ENCODE measurements at regions not wholly inside any gene's neighbourhood (a gene's known extent, or its start where the extent isn't known, plus 50 kb on each side); places are given as distances from the start of the nearest gene placed in this dataset.

GRCh38 chr5:20230010-20230409 lies 242.0 kb upstream of the CDH18 start:
- no peak for TF ChIP-seq ZC3H10 (CRISPR knock-in tag; IDR thresholded peaks at IDR 0.05)
- no peak for TF ChIP-seq ARNTL (CRISPR knock-in tag; IDR thresholded peaks at IDR 0.05; ENCODE audit: borderline replicate concordance, low read depth)
- TF ChIP-seq ZFP30 (CRISPR knock-in tag; IDR thresholded peaks at IDR 0.05): no peak
- TF ChIP-seq GLIS3 (CRISPR knock-in tag; IDR thresholded peaks at IDR 0.05): no peak
- TF ChIP-seq TSHZ2 (CRISPR knock-in tag; IDR thresholded peaks at IDR 0.05): no peak
- no peak for TF ChIP-seq OSR1 (CRISPR knock-in tag; IDR thresholded peaks at IDR 0.05)
- no peak for TF ChIP-seq RARB (CRISPR knock-in tag; IDR thresholded peaks at IDR 0.05)
- TF ChIP-seq POU6F1 (CRISPR knock-in tag; IDR thresholded peaks at IDR 0.05; ENCODE audit: borderline replicate concordance, low read depth): no peak
- no peak for TF ChIP-seq PATZ1 (CRISPR knock-in tag; IDR thresholded peaks at IDR 0.05; ENCODE audit: borderline replicate concordance)
- no peak for TF ChIP-seq PPARA (CRISPR knock-in tag; IDR thresholded peaks at IDR 0.05; ENCODE audit: borderline replicate concordance)
- no peak for TF ChIP-seq ESRRG (CRISPR knock-in tag; IDR thresholded peaks at IDR 0.05)
- no peak for TF ChIP-seq CREB5 (CRISPR knock-in tag; IDR thresholded peaks at IDR 0.05; ENCODE audit: low read depth)
- no peak for TF ChIP-seq TCF4 (CRISPR knock-in tag; IDR thresholded peaks at IDR 0.05; ENCODE audit: borderline replicate concordance)

All from SK-N-SH treated with all-trans-retinoic acid at 6 μM for 48 hours (cell line).